Transverse colon (tissue), 3 donors: ENCODE measurements at regions not wholly inside any gene's neighbourhood (a gene's known extent, or its start where the extent isn't known, plus 50 kb on each side); places are given as distances from the start of the nearest gene placed in this dataset.

Experiments used
- EP300 ChIP-seq: sonication (generic); formaldehyde crosslinking; IDR thresholded peaks from one replicate; pipeline ENCODE4 v1.6.1; 2017; ENCODE audit warnings: antibody characterized with exemption, low read depth
- TF ChIP-seq, protein P1 (sequence below), 5 experiments: fragments of 200-600 bp in 3 of 5; fragments of 450-650 bp in 2 of 5; sonication (generic) in 3 of 5; IDR thresholded peaks; 1 replicate in 2 of 5; 2 replicates in 3 of 5; pipeline ENCODE4 v1.5.1; 2016 to 2017; ENCODE audit warnings: antibody characterized with exemption in 5 of 5, inconsistent platforms in 3 of 5, mild to moderate bottlenecking in 2 of 5, moderate library complexity in 1 of 5

DNA sequence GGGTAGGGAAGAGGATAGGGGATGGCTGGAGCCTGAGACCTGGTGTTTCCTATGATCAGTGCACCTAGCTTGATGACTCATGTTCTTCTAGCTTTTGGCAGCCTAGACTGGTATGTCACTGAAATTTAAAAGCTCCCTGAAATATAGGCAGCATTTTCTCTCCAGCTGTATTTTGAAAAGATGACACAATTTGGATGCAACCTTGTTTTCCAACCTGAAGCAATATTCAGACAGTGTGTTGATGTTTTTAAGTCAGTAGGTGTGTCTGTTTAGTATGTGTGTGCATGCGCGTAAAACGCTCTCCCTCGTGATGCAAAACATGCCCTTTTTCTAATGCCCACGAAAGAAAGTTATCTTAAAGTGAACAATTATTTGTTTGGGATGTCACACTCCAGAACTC, 58.5 kb downstream of the RPL22L1 start:
- TF ChIP-seq EP300: no peak
- TF ChIP-seq, protein P1, sequence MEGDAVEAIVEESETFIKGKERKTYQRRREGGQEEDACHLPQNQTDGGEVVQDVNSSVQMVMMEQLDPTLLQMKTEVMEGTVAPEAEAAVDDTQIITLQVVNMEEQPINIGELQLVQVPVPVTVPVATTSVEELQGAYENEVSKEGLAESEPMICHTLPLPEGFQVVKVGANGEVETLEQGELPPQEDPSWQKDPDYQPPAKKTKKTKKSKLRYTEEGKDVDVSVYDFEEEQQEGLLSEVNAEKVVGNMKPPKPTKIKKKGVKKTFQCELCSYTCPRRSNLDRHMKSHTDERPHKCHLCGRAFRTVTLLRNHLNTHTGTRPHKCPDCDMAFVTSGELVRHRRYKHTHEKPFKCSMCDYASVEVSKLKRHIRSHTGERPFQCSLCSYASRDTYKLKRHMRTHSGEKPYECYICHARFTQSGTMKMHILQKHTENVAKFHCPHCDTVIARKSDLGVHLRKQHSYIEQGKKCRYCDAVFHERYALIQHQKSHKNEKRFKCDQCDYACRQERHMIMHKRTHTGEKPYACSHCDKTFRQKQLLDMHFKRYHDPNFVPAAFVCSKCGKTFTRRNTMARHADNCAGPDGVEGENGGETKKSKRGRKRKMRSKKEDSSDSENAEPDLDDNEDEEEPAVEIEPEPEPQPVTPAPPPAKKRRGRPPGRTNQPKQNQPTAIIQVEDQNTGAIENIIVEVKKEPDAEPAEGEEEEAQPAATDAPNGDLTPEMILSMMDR (IDR thresholded peaks at IDR 0.05): no peak
